Nephron (organoid): ENCODE measurements at regions not wholly inside any gene's neighbourhood (a gene's known extent, or its start where the extent isn't known, plus 50 kb on each side); places are given as distances from the start of the nearest gene placed in this dataset.

Experiments used
- H3K27ac Mint-ChIP-seq, 3 experiments: 2 replicates each; pipeline ENCODE4 v1.8.0; 2020; ENCODE audit warnings: mixed read lengths in 3 of 3, mild to moderate bottlenecking in 2 of 3, moderate library complexity in 1 of 3
- H3K27me3 Mint-ChIP-seq: 2 replicates; pipeline ENCODE4 v1.8.0; 2021; ENCODE audit warnings: low read depth, mild to moderate bottlenecking, moderate library complexity, mixed read lengths
- H3K36me3 Mint-ChIP-seq: 2 replicates; pipeline ENCODE4 v1.8.0; 2020; ENCODE audit warnings: low read depth, mixed read lengths
- H3K4me1 Mint-ChIP-seq: 2 replicates; pipeline ENCODE4 v1.8.0; 2020; ENCODE audit warnings: mixed read lengths
- H3K4me3 Mint-ChIP-seq, 3 experiments: 2 replicates each; pipeline ENCODE4 v1.8.0; 2020; ENCODE audit warnings: mild to moderate bottlenecking in 3 of 3, mixed read lengths in 3 of 3, moderate library complexity in 2 of 3
- H3K9me3 Mint-ChIP-seq: 2 replicates; pipeline ENCODE4 v1.8.0; 2020; ENCODE audit warnings: mixed read lengths
- TF ChIP-seq, protein P1 (sequence below), 3 experiments: fragments of 200-600 bp; sonication (generic); IDR thresholded peaks; one replicate each; pipeline ENCODE4 v1.5.0; 2021; ENCODE audit warnings: antibody characterized with exemption in 3 of 3; ENCODE audit not compliant: unreplicated experiment in 3 of 3

GRCh38 chr12:41888285-41888684 is 256.4 kb downstream of the GXYLT1 start:
- no peak overlapping the region for H3K4me3 Mint-ChIP-seq
- no peaks in the 10 kb centered on the region for H3K36me3 Mint-ChIP-seq
- TF ChIP-seq, protein P1, sequence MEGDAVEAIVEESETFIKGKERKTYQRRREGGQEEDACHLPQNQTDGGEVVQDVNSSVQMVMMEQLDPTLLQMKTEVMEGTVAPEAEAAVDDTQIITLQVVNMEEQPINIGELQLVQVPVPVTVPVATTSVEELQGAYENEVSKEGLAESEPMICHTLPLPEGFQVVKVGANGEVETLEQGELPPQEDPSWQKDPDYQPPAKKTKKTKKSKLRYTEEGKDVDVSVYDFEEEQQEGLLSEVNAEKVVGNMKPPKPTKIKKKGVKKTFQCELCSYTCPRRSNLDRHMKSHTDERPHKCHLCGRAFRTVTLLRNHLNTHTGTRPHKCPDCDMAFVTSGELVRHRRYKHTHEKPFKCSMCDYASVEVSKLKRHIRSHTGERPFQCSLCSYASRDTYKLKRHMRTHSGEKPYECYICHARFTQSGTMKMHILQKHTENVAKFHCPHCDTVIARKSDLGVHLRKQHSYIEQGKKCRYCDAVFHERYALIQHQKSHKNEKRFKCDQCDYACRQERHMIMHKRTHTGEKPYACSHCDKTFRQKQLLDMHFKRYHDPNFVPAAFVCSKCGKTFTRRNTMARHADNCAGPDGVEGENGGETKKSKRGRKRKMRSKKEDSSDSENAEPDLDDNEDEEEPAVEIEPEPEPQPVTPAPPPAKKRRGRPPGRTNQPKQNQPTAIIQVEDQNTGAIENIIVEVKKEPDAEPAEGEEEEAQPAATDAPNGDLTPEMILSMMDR (IDR thresholded peaks at IDR 0.05; ENCODE audit: unreplicated experiment in 3 of 3), result no peak
- no peaks in the 10 kb centered on the region for H3K9me3 Mint-ChIP-seq
- H3K27me3 Mint-ChIP-seq, result no peaks in the 10 kb centered on the region
- H3K4me1 Mint-ChIP-seq, result no peaks in the 10 kb centered on the region
- no peak overlapping the region for H3K27ac Mint-ChIP-seq

DNA sequence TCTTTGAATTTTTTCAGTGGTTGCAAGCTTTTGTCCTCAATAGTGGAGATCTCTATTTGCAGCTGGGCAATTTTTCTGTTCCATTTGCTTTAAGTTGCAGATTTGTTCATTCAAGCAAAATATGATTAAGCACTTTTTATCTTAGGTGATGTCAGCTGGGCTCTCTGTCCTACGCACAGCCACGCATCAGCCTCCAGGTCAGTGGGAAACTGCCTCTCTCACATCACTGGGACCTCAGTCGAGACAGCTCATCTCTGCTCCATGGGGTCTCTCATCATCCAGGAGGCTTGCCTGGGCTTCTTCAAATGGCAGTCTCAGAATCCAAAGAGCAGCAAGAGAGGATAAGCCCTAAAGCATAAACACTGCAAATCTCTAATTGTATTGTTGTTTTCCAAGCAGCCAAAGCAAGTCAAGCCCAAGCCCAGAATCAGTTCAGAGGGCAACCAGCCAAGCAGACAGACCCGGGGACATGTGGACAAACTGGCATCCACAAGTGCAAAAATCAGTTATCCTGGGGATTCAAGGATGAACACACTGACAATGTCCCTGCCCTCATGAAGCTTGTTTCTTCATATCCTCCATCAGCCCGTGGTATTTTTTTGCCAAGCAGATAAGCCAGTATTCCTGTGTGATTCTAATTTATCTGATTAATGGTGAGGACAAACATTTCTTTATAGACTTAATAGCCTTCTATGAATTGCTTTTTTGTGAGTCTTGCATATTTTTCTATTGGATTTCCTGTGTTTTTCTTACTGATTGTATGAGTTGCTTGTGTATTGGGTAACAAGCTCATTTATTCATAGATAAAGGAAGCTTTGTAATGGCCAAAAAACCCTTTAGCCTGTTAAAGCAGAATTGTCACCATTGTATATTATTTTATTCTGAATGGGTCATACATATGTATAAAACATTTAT is 262.5 kb downstream of the GXYLT1 start:
- Mint-ChIP-seq H3K36me3 (no peaks in the 10 kb centered on the region), H3K4me1 (no peaks in the 10 kb centered on the region), H3K9me3 (peaks cover 6% of the 10 kb centered on the region), H3K4me3 (no peak overlapping the region), H3K27me3 (no peaks in the 10 kb centered on the region), H3K27ac (no peak overlapping the region)
- TF ChIP-seq, protein P1 (IDR thresholded peaks at IDR 0.05; ENCODE audit: unreplicated experiment in 3 of 3), result no peak

DNA sequence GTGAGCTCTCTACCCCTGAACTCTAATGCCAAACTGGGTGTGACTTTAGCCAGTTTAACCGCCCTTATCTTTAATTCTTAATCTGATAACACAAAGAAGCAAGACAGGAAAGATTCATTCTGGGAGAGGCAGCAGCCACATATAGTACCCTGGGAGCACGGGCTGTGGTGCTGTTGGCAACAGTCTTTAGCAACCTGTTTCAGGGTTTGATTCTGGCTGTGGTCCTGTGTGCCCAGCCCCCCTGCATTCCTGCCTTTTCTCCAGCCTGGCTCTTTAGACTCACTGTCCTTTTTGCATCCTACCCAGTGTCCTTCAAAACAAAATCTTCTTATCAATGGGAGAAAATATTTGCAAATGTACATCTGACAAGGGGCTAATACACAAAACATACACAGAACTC is 275.2 kb downstream of the GXYLT1 start:
- no peaks in the 10 kb centered on the region for H3K4me1 Mint-ChIP-seq
- H3K27me3 Mint-ChIP-seq, result peaks cover 4% of the 10 kb centered on the region
- H3K36me3 Mint-ChIP-seq, result peaks cover 11% of the 10 kb centered on the region

GRCh38 chr12:41866878-41867430 is 277.7 kb downstream of the GXYLT1 start:
- TF ChIP-seq, protein P1 (IDR thresholded peaks at IDR 0.05; ENCODE audit: unreplicated experiment in 3 of 3), result no peak
- Mint-ChIP-seq H3K4me3 (no peak overlapping the region), H3K36me3 (peaks cover 13% of the 10 kb centered on the region), H3K4me1 (no peaks in the 10 kb centered on the region), H3K9me3 (peaks cover 26% of the 10 kb centered on the region), H3K27ac (no peak overlapping the region), H3K27me3 (peaks cover 4% of the 10 kb centered on the region)

More for the DNA sequence above, 275.2 kb downstream of the GXYLT1 start:
- Mint-ChIP-seq H3K27ac (no peak overlapping the region), H3K4me3 (no peak overlapping the region), H3K9me3 (peaks cover 39% of the 10 kb centered on the region)
- TF ChIP-seq, protein P1 (IDR thresholded peaks at IDR 0.05; ENCODE audit: unreplicated experiment in 3 of 3), result no peak

DNA sequence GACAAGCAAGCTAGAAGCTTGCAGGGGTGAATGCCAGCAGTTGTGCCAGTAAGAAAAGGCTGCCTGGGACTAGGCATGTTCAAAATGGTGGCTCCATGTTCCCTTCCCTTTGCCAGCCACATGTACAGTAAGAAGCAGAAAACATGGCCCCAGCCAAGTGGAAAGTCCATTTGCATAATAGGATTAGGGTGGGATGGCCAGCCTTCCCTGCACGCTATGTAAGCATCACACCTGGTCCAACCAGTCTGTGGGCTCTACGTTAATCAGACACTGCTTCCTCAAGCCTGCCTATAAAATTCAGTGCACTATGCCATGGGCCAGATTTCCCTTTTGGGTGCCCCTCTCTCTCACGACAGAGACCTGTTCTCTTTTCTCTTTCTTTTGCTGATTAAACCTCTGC is 288.4 kb downstream of the GXYLT1 start:
- Mint-ChIP-seq H3K27ac (no peak overlapping the region), H3K9me3 (no peaks in the 10 kb centered on the region), H3K4me1 (no peaks in the 10 kb centered on the region), H3K36me3 (no peaks in the 10 kb centered on the region), H3K4me3 (no peak overlapping the region), H3K27me3 (no peaks in the 10 kb centered on the region)
- TF ChIP-seq, protein P1 (IDR thresholded peaks at IDR 0.05; ENCODE audit: unreplicated experiment in 3 of 3), result no peak
